ENCODE measurements at regions not wholly inside any gene's neighbourhood (a gene's known extent, or its start where the extent isn't known, plus 50 kb on each side); places are given as distances from the start of the nearest gene placed in this dataset.

DNA sequence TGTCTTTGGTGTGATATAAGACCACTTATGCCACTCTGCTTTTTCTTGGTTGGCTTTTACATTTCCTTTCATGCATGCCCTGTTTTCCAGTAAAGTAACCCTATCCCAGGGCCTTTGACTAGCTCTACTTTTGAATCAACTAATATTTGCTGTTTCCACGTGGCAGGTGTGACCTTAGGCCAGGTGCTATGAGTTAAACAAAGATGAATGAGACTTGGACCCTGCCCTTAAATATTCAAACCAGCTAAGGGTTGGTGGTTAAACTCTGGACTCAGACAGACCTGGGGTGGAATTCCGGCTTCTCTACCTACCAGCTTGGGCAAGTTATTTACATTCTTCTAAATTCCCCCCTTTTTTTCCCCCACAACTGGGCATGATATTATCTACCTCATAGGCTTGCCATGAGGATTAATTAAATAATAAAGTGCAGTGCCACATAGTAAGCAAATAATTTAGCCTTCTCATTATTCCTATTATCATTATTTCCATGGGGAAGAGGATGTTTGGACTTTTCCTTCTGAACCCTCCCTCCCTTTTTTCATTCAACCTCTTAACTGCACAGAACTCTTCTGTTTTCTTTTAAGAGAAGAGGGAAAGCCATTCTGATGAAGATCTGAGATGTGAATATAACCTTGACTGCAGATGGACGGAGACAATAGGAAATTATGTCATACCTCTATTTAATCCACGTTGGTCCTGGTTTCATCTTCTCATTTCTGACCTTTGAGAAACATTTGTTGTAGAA, 143.6 kb upstream of the TNFAIP3 start:
- TF ChIP-seq, protein P1, sequence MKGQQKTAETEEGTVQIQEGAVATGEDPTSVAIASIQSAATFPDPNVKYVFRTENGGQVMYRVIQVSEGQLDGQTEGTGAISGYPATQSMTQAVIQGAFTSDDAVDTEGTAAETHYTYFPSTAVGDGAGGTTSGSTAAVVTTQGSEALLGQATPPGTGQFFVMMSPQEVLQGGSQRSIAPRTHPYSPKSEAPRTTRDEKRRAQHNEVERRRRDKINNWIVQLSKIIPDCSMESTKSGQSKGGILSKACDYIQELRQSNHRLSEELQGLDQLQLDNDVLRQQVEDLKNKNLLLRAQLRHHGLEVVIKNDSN (IDR thresholded peaks at IDR 0.05), result no peak
- TF ChIP-seq, protein P2, sequence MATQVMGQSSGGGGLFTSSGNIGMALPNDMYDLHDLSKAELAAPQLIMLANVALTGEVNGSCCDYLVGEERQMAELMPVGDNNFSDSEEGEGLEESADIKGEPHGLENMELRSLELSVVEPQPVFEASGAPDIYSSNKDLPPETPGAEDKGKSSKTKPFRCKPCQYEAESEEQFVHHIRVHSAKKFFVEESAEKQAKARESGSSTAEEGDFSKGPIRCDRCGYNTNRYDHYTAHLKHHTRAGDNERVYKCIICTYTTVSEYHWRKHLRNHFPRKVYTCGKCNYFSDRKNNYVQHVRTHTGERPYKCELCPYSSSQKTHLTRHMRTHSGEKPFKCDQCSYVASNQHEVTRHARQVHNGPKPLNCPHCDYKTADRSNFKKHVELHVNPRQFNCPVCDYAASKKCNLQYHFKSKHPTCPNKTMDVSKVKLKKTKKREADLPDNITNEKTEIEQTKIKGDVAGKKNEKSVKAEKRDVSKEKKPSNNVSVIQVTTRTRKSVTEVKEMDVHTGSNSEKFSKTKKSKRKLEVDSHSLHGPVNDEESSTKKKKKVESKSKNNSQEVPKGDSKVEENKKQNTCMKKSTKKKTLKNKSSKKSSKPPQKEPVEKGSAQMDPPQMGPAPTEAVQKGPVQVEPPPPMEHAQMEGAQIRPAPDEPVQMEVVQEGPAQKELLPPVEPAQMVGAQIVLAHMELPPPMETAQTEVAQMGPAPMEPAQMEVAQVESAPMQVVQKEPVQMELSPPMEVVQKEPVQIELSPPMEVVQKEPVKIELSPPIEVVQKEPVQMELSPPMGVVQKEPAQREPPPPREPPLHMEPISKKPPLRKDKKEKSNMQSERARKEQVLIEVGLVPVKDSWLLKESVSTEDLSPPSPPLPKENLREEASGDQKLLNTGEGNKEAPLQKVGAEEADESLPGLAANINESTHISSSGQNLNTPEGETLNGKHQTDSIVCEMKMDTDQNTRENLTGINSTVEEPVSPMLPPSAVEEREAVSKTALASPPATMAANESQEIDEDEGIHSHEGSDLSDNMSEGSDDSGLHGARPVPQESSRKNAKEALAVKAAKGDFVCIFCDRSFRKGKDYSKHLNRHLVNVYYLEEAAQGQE (IDR thresholded peaks at IDR 0.05; ENCODE audit: low read depth), result no peak
- TF ChIP-seq NFIC (IDR thresholded peaks at IDR 0.05) (no peak), TEAD4 (IDR thresholded peaks at IDR 0.05) (no peak), FOXM1 (IDR thresholded peaks at IDR 0.05; ENCODE audit: borderline replicate concordance, low read depth) (no peak), ZBTB7A (IDR thresholded peaks at IDR 0.05; ENCODE audit: low read depth) (no peak), TCF12 (IDR thresholded peaks at IDR 0.05; ENCODE audit: low read depth) (no peak), EP300 (IDR thresholded peaks at IDR 0.05; ENCODE audit: borderline replicate concordance) (no peak), CEBPB (IDR thresholded peaks at IDR 0.05) (no peak), YY1 (IDR thresholded peaks at IDR 0.05; ENCODE audit: low read depth) (no peak), EGR1 (IDR thresholded peaks at IDR 0.05) (no peak), RAD21 (IDR thresholded peaks at IDR 0.05; ENCODE audit: low read depth) (no peak), TAF1 (IDR thresholded peaks at IDR 0.05; ENCODE audit: low read depth) (no peak), CREB1 (IDR thresholded peaks at IDR 0.05; ENCODE audit: low read depth) (no peak)
- TF ChIP-seq, protein P3, sequence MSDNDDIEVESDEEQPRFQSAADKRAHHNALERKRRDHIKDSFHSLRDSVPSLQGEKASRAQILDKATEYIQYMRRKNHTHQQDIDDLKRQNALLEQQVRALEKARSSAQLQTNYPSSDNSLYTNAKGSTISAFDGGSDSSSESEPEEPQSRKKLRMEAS (IDR thresholded peaks at IDR 0.05), result no peak

DNA sequence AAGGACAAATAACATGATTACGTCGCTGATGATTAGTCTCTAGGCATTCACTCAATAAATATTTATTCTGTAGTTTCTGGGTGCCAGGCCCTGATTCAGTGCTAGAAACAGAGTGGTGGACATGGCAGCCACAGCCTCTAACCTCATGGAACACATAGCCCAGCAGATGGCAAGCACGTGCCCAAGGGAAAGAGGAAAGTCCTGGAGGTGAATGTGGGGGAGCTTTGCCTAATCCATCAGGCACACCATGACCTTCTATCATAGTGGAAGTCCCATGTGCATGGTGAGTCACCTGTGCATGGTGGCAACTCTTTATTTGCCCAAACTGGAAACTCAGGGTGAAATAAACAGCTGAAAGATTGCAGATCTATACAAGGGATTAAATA, 143.0 kb upstream of the TNFAIP3 start:
- TF ChIP-seq, protein P3 (IDR thresholded peaks at IDR 0.05), result no peak
- TF ChIP-seq EP300 (IDR thresholded peaks at IDR 0.05; ENCODE audit: borderline replicate concordance) (no peak), YY1 (IDR thresholded peaks at IDR 0.05; ENCODE audit: low read depth) (no peak), NFIC (IDR thresholded peaks at IDR 0.05) (no peak), TCF12 (IDR thresholded peaks at IDR 0.05; ENCODE audit: low read depth) (no peak), FOXM1 (IDR thresholded peaks at IDR 0.05; ENCODE audit: borderline replicate concordance, low read depth) (no peak), CEBPB (IDR thresholded peaks at IDR 0.05) (no peak), ZBTB7A (IDR thresholded peaks at IDR 0.05; ENCODE audit: low read depth) (no peak), TEAD4 (IDR thresholded peaks at IDR 0.05) (no peak), TAF1 (IDR thresholded peaks at IDR 0.05; ENCODE audit: low read depth) (no peak), CREB1 (IDR thresholded peaks at IDR 0.05; ENCODE audit: low read depth) (no peak), EGR1 (IDR thresholded peaks at IDR 0.05) (no peak), RAD21 (IDR thresholded peaks at IDR 0.05; ENCODE audit: low read depth) (no peak)
- TF ChIP-seq, protein P2 (IDR thresholded peaks at IDR 0.05; ENCODE audit: low read depth), result no peak
- TF ChIP-seq, protein P1 (IDR thresholded peaks at IDR 0.05), result no peak

DNA sequence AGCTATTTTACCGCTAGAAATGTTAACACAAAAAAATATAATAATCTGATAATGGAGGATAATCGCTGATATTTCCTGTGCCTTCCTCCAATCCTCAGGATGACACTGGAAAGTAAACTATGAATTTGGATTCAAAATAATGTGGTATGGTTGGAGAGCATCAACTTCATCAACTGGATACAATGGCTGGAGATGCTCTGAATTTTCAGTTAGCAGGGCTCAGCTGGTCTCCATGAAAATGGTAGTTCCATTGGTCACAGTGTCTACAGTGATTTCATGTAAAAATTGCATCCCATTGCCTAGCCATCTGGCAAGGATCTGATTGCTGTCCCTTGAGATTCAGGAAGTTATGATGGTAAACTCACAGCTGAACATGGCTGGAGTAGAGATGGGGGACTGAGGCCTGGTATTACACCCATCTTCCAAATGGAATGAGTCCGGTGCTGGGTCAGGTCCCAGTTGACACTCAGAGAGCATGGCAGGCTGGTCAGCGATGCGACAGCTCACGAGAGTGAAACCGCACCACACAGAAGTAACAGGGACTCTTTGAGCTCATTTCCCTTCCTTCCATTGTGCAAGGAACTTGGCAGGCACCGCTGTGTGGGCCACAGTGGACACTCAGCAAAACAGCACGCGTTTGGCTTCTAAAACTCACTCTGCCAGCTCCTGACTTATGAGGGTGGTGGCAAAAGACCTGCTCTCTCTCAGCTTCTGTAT, 142.4 kb upstream of the TNFAIP3 start:
- TF ChIP-seq, protein P2 (IDR thresholded peaks at IDR 0.05; ENCODE audit: low read depth), result no peak
- TF ChIP-seq NFIC (IDR thresholded peaks at IDR 0.05), result no peak
- no peak for TF ChIP-seq CREB1 (IDR thresholded peaks at IDR 0.05; ENCODE audit: low read depth)
- TF ChIP-seq TAF1 (IDR thresholded peaks at IDR 0.05; ENCODE audit: low read depth), result no peak
- TF ChIP-seq ZBTB7A (IDR thresholded peaks at IDR 0.05; ENCODE audit: low read depth), result no peak
- no peak for TF ChIP-seq TCF12 (IDR thresholded peaks at IDR 0.05; ENCODE audit: low read depth)
- TF ChIP-seq, protein P3 (IDR thresholded peaks at IDR 0.05), result no peak
